Adrenal gland (tissue), 5 donors: ENCODE measurements at regions not wholly inside any gene's neighbourhood (a gene's known extent, or its start where the extent isn't known, plus 50 kb on each side); places are given as distances from the start of the nearest gene placed in this dataset.

ENCODE experiments used
- CTCF ChIP-seq, 6 experiments: fragments of 450-650 bp in 4 of 6; fragments of 200-600 bp in 2 of 6; sonication (generic) in 1 of 6; IDR thresholded peaks; 1 replicate in 5 of 6; 2 replicates in 1 of 6; pipeline versions ENCODE4 v1.5.1 to v1.8.0; 2016 to 2021; ENCODE audit warnings: antibody characterized with exemption in 6 of 6, mild to moderate bottlenecking in 2 of 6, moderate library complexity in 1 of 6
- POLR2A ChIP-seq, 2 donors: fragments of 450-650 bp; IDR thresholded peaks; one replicate each; pipeline ENCODE4 v1.6.1; 2017; ENCODE audit warnings: antibody characterized with exemption in 2 of 2, mild to moderate bottlenecking in 2 of 2, moderate library complexity in 1 of 2
- donor health status: DM: no; HTN: no; CAD: no.

GRCh38 chr15:53434174-53434678, 325.2 kb downstream of the WDR72 start:
- TF ChIP-seq CTCF (IDR thresholded peaks at IDR 0.05) (no peak), POLR2A (IDR thresholded peaks at IDR 0.05) (no peak)
